NCI-H2196 treated with DMSO at 0.1 percent for 48 hours (cell line): ENCODE measurements at regions not wholly inside any gene's neighbourhood (a gene's known extent, or its start where the extent isn't known, plus 50 kb on each side); places are given as distances from the start of the nearest gene placed in this dataset.

Experiments
- DNase-seq: peaks from one replicate; lab custom pipeline; 2025; ENCODE audit not compliant: unreplicated experiment; lab: John Stamatoyannopoulos, UW

- DNase-seq, result no peak
Observed at GRCh38 chr6:145318952-145319351, 416.4 kb downstream of the EPM2A start.

GRCh38 chr6:145319605-145320004 lies 415.7 kb downstream of the EPM2A start:
- no peak for DNase-seq

GRCh38 chr6:145323646-145324045 lies 411.7 kb downstream of the EPM2A start:
- DNase-seq, result no peak

- DNase-seq, result no peak
Observed at GRCh38 chr6:145327586-145327985, 407.7 kb downstream of the EPM2A start.

DNA sequence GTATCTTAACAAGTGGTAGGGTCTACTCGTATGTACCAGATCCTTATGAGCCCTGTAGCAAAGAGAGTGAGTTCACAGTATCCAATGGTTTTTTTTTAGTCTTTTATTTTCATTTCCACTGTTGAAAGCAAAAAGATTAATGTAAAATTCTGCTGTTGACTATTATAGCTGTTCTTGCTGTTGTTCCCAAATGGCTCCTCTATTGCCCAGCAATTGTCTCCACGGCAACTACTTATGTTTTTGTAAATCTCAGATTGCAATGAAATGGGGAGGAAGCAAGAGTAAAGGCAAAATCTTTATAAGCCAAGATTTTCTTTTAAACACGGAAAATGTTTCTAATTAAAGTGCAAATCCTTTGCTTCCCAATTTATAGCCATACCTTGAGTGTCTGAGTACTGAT lies 406.1 kb downstream of the EPM2A start:
- DNase-seq, result no peak

- DNase-seq, result no peak
Observed at GRCh38 chr6:145331066-145331465, 404.3 kb downstream of the EPM2A start.

- no peak for DNase-seq
Observed at GRCh38 chr6:145332011-145332410, 403.3 kb downstream of the EPM2A start.

DNA sequence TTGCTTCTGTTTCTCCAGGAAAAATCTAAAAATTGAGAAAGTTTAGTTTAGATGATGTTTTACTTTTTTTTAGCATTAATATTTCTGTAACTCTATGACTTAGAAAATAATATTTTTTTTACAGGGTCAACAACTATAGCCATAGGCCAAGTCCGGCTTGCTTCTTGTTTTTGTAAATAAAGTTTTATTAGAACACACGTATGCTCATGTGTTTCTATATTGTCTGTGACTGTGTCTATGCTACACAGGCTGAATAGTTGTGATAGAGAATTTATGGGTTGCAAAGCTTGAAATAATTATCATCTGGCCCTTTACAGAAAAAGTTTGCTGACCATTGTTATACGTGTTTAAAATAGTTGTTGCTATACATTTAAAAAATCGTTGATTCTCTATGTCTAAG lies 399.2 kb downstream of the EPM2A start:
- DNase-seq, result no peak

- DNase-seq, result no peak
Observed at GRCh38 chr6:145339089-145339488, 396.2 kb downstream of the EPM2A start.

DNA sequence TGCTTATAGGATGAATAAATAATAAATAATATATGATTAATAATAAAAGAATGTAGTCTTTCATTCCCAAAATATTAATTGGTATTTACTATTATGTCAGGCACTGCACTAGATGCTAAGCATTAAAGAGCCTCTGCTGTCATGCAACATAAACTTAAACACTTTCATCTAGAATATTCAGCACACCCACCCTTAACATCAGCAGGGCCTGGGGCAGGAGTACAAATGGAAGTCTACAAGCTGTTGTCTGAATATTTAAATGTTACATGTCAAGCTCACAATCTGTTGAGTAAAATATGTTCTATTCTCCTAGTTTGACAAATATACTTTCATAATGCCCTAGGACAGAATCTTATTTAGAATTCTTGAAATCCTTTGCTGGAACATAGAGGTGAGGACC lies 395.1 kb downstream of the EPM2A start:
- no peak for DNase-seq

- DNase-seq, result no peak
Observed at GRCh38 chr6:145345094-145345493, 390.2 kb downstream of the EPM2A start.

DNA sequence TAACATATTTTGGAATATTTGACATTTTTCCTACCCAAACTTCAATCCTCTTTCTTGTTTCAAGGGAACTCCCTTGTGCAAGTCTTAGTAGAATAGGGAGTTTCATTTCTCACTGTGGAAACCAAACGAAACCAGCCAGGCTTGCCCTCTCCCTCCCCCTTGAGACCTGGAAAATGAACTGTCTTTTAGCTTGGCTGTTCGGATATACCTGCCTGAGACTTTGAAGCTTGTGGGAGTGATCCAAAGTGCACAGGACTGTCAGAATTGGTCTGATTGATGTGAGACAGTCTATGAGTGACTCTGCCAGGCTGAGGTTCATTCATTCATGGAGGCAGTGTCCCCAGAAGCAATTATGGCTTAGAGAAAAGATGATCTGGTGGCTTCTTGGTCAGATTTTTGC lies 388.1 kb downstream of the EPM2A start:
- DNase-seq, result no peak

DNA sequence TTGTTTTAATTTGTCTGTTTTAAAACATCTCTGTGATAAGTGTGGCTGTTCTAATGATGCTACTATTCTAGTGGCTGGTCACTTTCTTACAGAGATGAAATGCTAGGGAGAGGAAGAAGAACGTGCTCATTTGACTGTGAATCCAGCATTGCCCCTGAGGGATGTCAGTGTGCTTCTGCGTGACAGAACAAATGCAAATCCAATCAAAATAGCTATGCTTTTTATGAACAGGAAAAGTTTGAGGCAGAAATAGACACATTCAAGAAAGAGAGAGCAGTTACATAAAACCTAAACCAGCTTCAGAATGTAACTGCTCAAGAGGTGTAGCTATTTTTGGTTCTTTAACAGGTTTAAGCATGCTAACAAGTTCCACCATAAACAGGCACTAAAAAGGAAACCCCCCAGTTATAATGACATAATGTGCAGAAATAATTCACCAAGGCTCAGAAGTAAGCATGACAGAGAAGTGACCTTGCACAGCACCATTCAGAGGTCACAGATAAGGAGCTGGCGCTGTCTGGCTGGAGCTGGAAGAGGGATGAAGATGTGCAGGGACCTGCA lies 385.3 kb downstream of the EPM2A start:
- no peak for DNase-seq

DNA sequence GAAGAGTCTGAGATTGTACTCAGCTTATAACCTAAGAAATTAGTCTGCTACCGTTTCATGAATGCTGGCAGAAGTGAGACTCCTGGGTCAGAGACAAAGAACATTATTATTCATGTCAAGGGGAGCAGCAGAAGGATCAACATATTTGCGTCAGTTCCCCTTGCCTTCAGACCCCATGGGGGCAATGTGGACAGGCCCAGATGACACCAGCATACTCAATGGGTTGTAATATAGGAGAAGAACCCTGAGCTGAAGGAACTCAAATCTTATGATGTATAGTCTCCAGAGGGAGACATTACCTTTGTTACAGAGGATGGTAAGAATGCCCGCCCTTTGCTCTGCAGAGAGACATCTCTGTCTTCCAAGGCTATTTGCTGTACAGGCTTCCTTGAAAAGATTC lies 384.4 kb downstream of the EPM2A start:
- no peak for DNase-seq

DNA sequence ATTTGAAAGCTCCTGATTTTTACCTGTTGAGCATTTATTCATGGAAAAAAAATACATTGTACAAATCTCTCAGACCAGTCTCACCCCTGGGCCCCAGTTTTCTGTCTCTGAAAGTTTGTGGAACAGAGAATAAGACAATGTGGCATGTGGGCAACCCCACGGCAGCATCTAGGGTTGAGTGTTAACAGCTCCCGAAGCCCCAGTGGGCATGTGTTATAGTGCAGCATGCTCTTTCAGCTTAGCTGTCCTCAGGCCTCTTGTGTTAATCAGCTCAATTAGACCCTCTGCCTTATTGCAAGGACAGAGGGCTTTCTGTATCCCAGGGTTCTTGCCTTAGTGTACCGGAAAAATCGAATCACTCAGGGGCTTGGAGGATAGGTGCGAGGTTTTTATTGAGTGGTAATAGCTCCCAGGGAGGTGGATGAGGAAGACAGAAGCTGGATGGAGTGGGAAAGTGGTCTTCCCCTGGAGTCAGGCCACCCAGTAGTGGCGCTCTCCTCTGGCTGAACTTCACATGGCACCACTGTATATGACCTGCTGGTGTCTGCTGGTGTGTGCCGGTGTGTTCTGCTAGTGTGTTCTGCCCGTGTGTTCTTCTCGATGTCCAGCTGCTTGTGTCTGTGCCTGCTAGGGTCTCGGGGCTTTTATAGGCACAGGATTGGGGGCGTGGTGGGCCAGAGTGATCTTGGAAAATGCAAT lies 382.8 kb downstream of the EPM2A start:
- DNase-seq, result no peak

DNA sequence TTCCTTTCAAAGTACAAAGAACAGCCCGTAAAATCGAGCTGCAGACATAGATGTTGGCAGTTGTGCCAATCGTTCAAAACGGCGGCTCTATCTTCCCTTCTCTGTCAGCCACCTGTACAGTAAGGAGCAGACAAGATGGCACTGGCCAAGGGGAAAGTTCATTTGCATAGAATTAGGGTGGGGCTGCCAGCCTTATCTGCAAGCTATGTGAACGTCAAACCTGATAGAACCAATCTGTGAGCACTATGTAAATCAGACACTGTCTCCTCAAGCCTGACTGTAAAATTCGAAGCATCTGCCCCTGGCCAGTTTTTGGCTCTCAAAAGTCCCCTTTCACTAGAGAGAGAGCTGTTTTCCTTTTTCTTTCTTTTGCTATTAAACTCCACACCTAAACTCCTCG lies 374.5 kb downstream of the EPM2A start:
- no peak for DNase-seq

- no peak for DNase-seq
Observed at GRCh38 chr6:145367149-145367548, 368.2 kb downstream of the EPM2A start.

DNA sequence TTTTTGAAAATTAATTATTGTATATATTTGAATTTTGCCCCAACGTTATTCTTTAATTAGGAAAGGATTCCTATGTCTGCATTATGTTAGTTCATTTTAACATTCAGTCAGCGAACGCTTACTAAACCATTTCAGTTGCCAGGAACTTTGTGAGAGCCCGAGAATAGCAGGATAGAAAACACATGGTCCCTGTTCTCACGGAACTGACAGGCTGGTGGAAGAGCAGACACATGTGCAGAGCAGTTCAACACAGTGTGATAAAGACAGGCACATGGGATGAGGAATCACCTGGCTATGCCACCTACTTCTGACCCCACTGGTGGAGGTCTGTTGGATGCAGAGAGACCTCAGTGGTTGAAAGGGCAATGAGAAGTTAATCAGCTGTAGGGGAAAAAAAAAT lies 367.2 kb downstream of the EPM2A start:
- no peak for DNase-seq

- no peak for DNase-seq
Observed at GRCh38 chr6:145370559-145370958, 364.8 kb downstream of the EPM2A start.

DNA sequence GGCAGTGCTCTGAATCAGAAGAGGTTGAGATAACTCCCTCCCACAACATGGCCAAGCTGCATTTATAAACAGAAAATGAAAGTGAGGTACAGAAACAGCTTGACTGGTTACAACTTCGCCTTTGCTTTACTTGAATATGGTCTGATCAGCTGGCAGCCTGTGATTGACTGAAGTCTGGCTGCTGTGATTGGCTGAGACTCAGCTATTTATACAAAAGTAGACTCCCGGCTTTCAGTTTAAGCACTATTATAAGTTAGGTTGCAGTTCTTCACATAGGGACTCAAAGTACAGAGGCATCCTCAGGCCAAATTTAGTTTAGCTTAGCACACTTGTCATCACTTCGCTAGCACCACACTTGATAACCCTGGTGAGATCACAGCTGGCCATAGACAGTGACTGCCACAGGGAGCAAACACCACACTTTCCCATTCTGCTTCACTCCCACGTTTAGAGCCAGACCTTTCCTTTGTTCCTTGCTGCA lies 362.6 kb downstream of the EPM2A start:
- DNase-seq, result no peak

GRCh38 chr6:145373826-145374225 lies 361.5 kb downstream of the EPM2A start:
- no peak for DNase-seq

GRCh38 chr6:145374570-145374969 lies 360.8 kb downstream of the EPM2A start:
- DNase-seq, result no peak

- DNase-seq, result no peak
Observed at GRCh38 chr6:145375502-145375901, 359.8 kb downstream of the EPM2A start.
